H9 (cell line): ENCODE measurements at regions not wholly inside any gene's neighbourhood (a gene's known extent, or its start where the extent isn't known, plus 50 kb on each side); places are given as distances from the start of the nearest gene placed in this dataset.

Experiments
- DNase-seq: peaks from one replicate; pipeline ENCODE4 v3.0.0-alpha.2; 2017
- H2AFZ ChIP-seq: one replicate; pipeline ENCODE4 v1.6.1; 2013; ENCODE audit warnings: mild to moderate bottlenecking, low read length, control low read depth, moderate library complexity
- H2AK5ac ChIP-seq: 2 replicates; pipeline ENCODE4 v1.6.1; 2013; ENCODE audit warnings: low read length, control low read depth, mixed read lengths; ENCODE audit not compliant: insufficient read length
- H2BK120ac ChIP-seq: one replicate; pipeline ENCODE4 v1.6.1; 2013; ENCODE audit warnings: low read depth, mild to moderate bottlenecking, low read length, control low read depth, inconsistent platforms; ENCODE audit not compliant: poor library complexity, severe bottlenecking
- H2BK12ac ChIP-seq: 2 replicates; pipeline ENCODE4 v1.6.1; 2013; ENCODE audit warnings: low read length, control low read depth, mixed read lengths, low read depth; ENCODE audit not compliant: insufficient read length
- H2BK15ac ChIP-seq: 2 replicates; pipeline ENCODE4 v1.6.1; 2013; ENCODE audit warnings: low read depth, low read length, control low read depth
- H2BK20ac ChIP-seq: one replicate; pipeline ENCODE4 v1.6.1; 2013; ENCODE audit warnings: low read depth, mild to moderate bottlenecking, low read length, control low read depth, inconsistent platforms; ENCODE audit not compliant: poor library complexity, severe bottlenecking
- H2BK5ac ChIP-seq: 2 replicates; pipeline ENCODE4 v1.6.1; 2013; ENCODE audit warnings: low read length, control low read depth, mixed read lengths; ENCODE audit not compliant: insufficient read length
- H3K14ac ChIP-seq: 2 replicates; pipeline ENCODE4 v1.6.1; 2013; ENCODE audit warnings: low read length, control low read depth; ENCODE audit not compliant: insufficient read depth
- H3K18ac ChIP-seq: 2 replicates; pipeline ENCODE4 v1.6.1; 2013; ENCODE audit warnings: low read depth, mild to moderate bottlenecking, mixed read lengths, low read length, control low read depth; ENCODE audit not compliant: insufficient read length
- H3K23ac ChIP-seq: 2 replicates; pipeline ENCODE4 v1.6.1; 2013; ENCODE audit warnings: low read length, control low read depth, mixed read lengths, low read depth; ENCODE audit not compliant: insufficient read length
- H3K23me2 ChIP-seq: 2 replicates; pipeline ENCODE4 v1.6.1; 2013; ENCODE audit warnings: low read depth, mild to moderate bottlenecking, mixed read lengths, low read length, control low read depth; ENCODE audit not compliant: insufficient read length, poor library complexity, severe bottlenecking
- H3K27ac ChIP-seq: 2 replicates; pipeline ENCODE4 v1.5.1; 2013; ENCODE audit warnings: low read length, control low read depth, mixed read lengths, low read depth; ENCODE audit not compliant: insufficient read length
- H3K27me3 ChIP-seq: 2 replicates; pipeline ENCODE4 v1.6.1; 2013; ENCODE audit warnings: low read length, control low read depth, inconsistent platforms; ENCODE audit not compliant: insufficient read depth
- H3K4ac ChIP-seq: 2 replicates; pipeline ENCODE4 v1.6.1; 2013; ENCODE audit warnings: low read depth, mild to moderate bottlenecking, control low read depth, inconsistent platforms, low read length, moderate library complexity
- H3K4me1 ChIP-seq: 2 replicates; pipeline ENCODE4 v1.6.1; 2013; ENCODE audit warnings: low read length, control low read depth, inconsistent platforms; ENCODE audit not compliant: insufficient read depth
- H3K4me2 ChIP-seq: 2 replicates; pipeline ENCODE4 v1.6.1; 2013; ENCODE audit warnings: low read length, control low read depth, mixed read lengths; ENCODE audit not compliant: insufficient read length, insufficient read depth
- H3K56ac ChIP-seq: 2 replicates; pipeline ENCODE4 v1.6.1; 2013; ENCODE audit warnings: low read depth, mild to moderate bottlenecking, mixed read lengths, low read length, control low read depth; ENCODE audit not compliant: insufficient read length
- H3K79me1 ChIP-seq: 2 replicates; pipeline ENCODE4 v1.6.1; 2013; ENCODE audit warnings: low read depth, mild to moderate bottlenecking, moderate library complexity, low read length, control low read depth, inconsistent platforms; ENCODE audit not compliant: insufficient read depth, poor library complexity, severe bottlenecking
- H3K79me2 ChIP-seq: 2 replicates; pipeline ENCODE4 v1.6.1; 2013; ENCODE audit warnings: low read length, control low read depth, inconsistent platforms; ENCODE audit not compliant: insufficient read depth
- H3K9ac ChIP-seq: 2 replicates; pipeline ENCODE4 v1.6.1; 2013; ENCODE audit warnings: low read length, control low read depth, mixed read lengths; ENCODE audit not compliant: insufficient read length; ENCODE audit errors: extremely low read depth
- H3K9me3 ChIP-seq: one replicate; pipeline ENCODE4 v1.6.1; 2013; ENCODE audit warnings: low read depth, low read length, inconsistent platforms; ENCODE audit not compliant: control insufficient read depth
- H3T11ph ChIP-seq: one replicate; pipeline ENCODE4 v1.6.1; 2013; ENCODE audit warnings: mild to moderate bottlenecking, low read length, control low read depth, inconsistent platforms
- H4K20me1 ChIP-seq: one replicate; pipeline ENCODE4 v1.6.1; 2013; ENCODE audit not compliant: control insufficient read depth, insufficient read length, insufficient read depth
- H4K5ac ChIP-seq: 2 replicates; pipeline ENCODE4 v1.6.1; 2013; ENCODE audit warnings: low read depth, mild to moderate bottlenecking, mixed read lengths, low read length, control low read depth; ENCODE audit not compliant: insufficient read length
- H4K8ac ChIP-seq: replicated peaks from 2 replicates; pipeline ENCODE4 v1.6.1; 2013; ENCODE audit warnings: low read length, control low read depth, mixed read lengths, low read depth; ENCODE audit not compliant: insufficient read length
- H4K91ac ChIP-seq: 2 replicates; pipeline ENCODE4 v1.6.1; 2013; ENCODE audit warnings: low read depth, mild to moderate bottlenecking, moderate library complexity, mixed read lengths, low read length, control low read depth; ENCODE audit not compliant: insufficient read length
- H3K27ac Mint-ChIP-seq, 3 experiments: 2 replicates in 2 of 3; 3 replicates in 1 of 3; pipeline ENCODE4 v1.8.0; 2020 to 2021; ENCODE audit warnings: mixed read lengths in 3 of 3, mild to moderate bottlenecking in 1 of 3, moderate library complexity in 1 of 3
- H3K27me3 Mint-ChIP-seq: 2 replicates; pipeline ENCODE4 v1.8.0; 2021; ENCODE audit warnings: low read depth, mild to moderate bottlenecking, moderate library complexity, mixed read lengths
- H3K36me3 Mint-ChIP-seq, 3 experiments: 2 replicates in 2 of 3; 3 replicates in 1 of 3; pipeline ENCODE4 v1.8.0; 2020 to 2021; ENCODE audit warnings: low read depth in 3 of 3, mixed read lengths in 3 of 3; ENCODE audit not compliant: insufficient read depth in 1 of 3
- H3K4me1 Mint-ChIP-seq, 2 experiments: 2 replicates each; pipeline ENCODE4 v1.8.0; 2020; ENCODE audit warnings: mixed read lengths in 2 of 2
- H3K4me3 Mint-ChIP-seq, 2 experiments: 2 replicates in 1 of 2; 3 replicates in 1 of 2; pipeline ENCODE4 v1.8.0; 2020 to 2021; ENCODE audit warnings: mild to moderate bottlenecking in 2 of 2, mixed read lengths in 2 of 2, moderate library complexity in 1 of 2
- H3K9me3 Mint-ChIP-seq, 2 experiments: 2 replicates in 1 of 2; 3 replicates in 1 of 2; pipeline ENCODE4 v1.8.0; 2020; ENCODE audit warnings: mild to moderate bottlenecking in 2 of 2, mixed read lengths in 2 of 2, moderate library complexity in 1 of 2
- CTCF ChIP-seq: fragments of 200-600 bp; sonication (generic); conservative IDR thresholded peaks from 3 replicates; pipeline ENCODE4 v1.8.0; 2021; ENCODE audit warnings: antibody characterized with exemption, mild to moderate bottlenecking
- WGBS: extraction: QIAGEN DNeasy Blood & Tissue Kit; methylation state at CpG from one replicate; pipeline ENCODE4 v1.1.7; 2013; ENCODE audit warnings: missing lambda C conversion rate, low lambda C conversion rate, mixed read lengths; ENCODE audit not compliant: insufficient read length; ENCODE audit errors: extremely low coverage; 5-methylcytosine and 5-hydroxymethylcytosine counted together

GRCh38 chr16:48814994-48815393, 205.0 kb upstream of the N4BP1 start:
- peaks cover 41% of the 10 kb centered on the region for H3K27me3 Mint-ChIP-seq
- H3K9me3 Mint-ChIP-seq = no peaks in the 10 kb centered on the region
- Histone ChIP-seq H2BK5ac (no peak overlapping the region), H3K18ac (no peak overlapping the region), H3K56ac (no peak overlapping the region), H2AK5ac (no peak overlapping the region), H4K5ac (no peak overlapping the region), H2BK12ac (no peak overlapping the region), H4K8ac (no peak overlapping the region), H3K4me1 (no peaks in the 10 kb centered on the region), H3T11ph (no peak overlapping the region), H2BK20ac (no peak overlapping the region), H4K20me1 (no peaks in the 10 kb centered on the region), H2AFZ (no peak overlapping the region), H3K9ac (no peak overlapping the region), H3K9me3 (no peaks in the 10 kb centered on the region), H2BK120ac (no peak overlapping the region), H3K4me2 (no peak overlapping the region), H2BK15ac (no peak overlapping the region), H4K91ac (no peak overlapping the region), H3K27me3 (peaks cover 8% of the 10 kb centered on the region; the same call in 1 of the 2 replicates), H3K14ac (no peak overlapping the region), H3K23me2 (peaks cover 6% of the 10 kb centered on the region), H3K79me1 (no peaks in the 10 kb centered on the region), H3K79me2 (no peaks in the 10 kb centered on the region), H3K27ac (no peak overlapping the region), H3K23ac (no peak overlapping the region), H3K4ac (no peak overlapping the region)
- TF ChIP-seq CTCF = no peak
- no CpG with 5 or more reads among the region's 8 CpGs for WGBS
- no peak overlapping the region for H3K4me3 Mint-ChIP-seq
- no peak for DNase-seq
- H3K4me1 Mint-ChIP-seq = peaks cover 7 to 12% of the 10 kb centered on the region in 2 experiments; a peak in 3 of 4 replicates
- 0 out of 7 replicates have a peak overlapping the region, but pooled peaks of 1 of the 3 experiments have one; percentile 19 for H3K27ac Mint-ChIP-seq
- no peaks in the 10 kb centered on the region for H3K36me3 Mint-ChIP-seq
